ENCODE measurements at regions not wholly inside any gene's neighbourhood (a gene's known extent, or its start where the extent isn't known, plus 50 kb on each side); places are given as distances from the start of the nearest gene placed in this dataset.

DNA sequence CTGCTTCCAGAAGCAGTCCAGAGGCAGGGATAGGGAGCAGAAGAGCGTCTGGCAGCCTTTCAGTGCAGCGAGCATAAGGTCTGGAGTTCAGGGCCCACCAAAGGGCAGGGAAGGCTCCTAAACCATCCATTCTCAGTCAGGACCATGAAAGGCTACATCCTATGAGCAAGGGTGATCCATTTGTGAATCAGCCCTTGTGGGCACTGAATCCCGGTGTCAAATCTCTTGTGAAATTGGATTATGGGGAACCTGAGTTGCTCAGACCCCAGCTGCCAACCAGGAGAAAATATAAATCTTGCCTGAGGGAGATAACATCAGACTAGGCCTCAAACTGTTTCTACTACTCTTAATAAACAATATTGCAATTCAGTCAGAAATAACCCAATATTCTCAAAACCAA is 204.4 kb downstream of the SYK start:
- TF ChIP-seq, protein P1, sequence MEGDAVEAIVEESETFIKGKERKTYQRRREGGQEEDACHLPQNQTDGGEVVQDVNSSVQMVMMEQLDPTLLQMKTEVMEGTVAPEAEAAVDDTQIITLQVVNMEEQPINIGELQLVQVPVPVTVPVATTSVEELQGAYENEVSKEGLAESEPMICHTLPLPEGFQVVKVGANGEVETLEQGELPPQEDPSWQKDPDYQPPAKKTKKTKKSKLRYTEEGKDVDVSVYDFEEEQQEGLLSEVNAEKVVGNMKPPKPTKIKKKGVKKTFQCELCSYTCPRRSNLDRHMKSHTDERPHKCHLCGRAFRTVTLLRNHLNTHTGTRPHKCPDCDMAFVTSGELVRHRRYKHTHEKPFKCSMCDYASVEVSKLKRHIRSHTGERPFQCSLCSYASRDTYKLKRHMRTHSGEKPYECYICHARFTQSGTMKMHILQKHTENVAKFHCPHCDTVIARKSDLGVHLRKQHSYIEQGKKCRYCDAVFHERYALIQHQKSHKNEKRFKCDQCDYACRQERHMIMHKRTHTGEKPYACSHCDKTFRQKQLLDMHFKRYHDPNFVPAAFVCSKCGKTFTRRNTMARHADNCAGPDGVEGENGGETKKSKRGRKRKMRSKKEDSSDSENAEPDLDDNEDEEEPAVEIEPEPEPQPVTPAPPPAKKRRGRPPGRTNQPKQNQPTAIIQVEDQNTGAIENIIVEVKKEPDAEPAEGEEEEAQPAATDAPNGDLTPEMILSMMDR (IDR thresholded peaks at IDR 0.05; ENCODE audit: borderline replicate concordance, extremely low read depth, low read length, poor library complexity, severe bottlenecking) = no peak
- no peak for TF ChIP-seq EZH2 (IDR thresholded peaks at IDR 0.05; ENCODE audit: borderline replicate concordance, low read depth, low read length, severe bottlenecking)

Data from DND-41 (cell line).